AG04450 (cell line): ENCODE measurements at regions not wholly inside any gene's neighbourhood (a gene's known extent, or its start where the extent isn't known, plus 50 kb on each side); places are given as distances from the start of the nearest gene placed in this dataset.

Source experiments
- CTCF ChIA-PET: fragments of 300-600, 350-600 bp; formaldehyde crosslinking; extraction: SDS; loops from one replicate; lab custom pipeline; 2022; ENCODE audit warnings: antibody characterized with exemption, inconsistent platforms; lab: Charles Lee
- POLR2A ChIA-PET: fragments of 350-600 bp; formaldehyde crosslinking; extraction: SDS; loops from one replicate; lab custom pipeline; 2021; ENCODE audit warnings: antibody characterized with exemption, inconsistent platforms; lab: Yijun Ruan, JAX
- DNase-seq: peaks from one replicate; pipeline ENCODE4 v3.0.0-alpha.2; 2011; ENCODE audit warnings: low read depth, low spot score
- H3K27ac ChIP-seq: one replicate; pipeline ENCODE4 v1.5.1; 2012; ENCODE audit warnings: low read depth, low read length, control low read depth
- H3K27me3 ChIP-seq: one replicate; pipeline ENCODE4 v1.6.0; 2012; ENCODE audit warnings: low read length; ENCODE audit not compliant: control insufficient read depth, insufficient read depth
- H3K4me3 ChIP-seq: 2 replicates; pipeline ENCODE4 v1.5.1; 2011; ENCODE audit warnings: mild to moderate bottlenecking, low read depth, low read length, control low read depth
- H3K9me3 ChIP-seq: 2 replicates; pipeline ENCODE4 v1.5.1; 2012; ENCODE audit warnings: low read length; ENCODE audit not compliant: control insufficient read depth, insufficient read depth
- CTCF ChIP-seq: IDR thresholded peaks from 2 replicates; pipeline ENCODE4 v1.5.1; 2011; ENCODE audit warnings: low read depth, low read length, control low read depth, inconsistent platforms

DNA sequence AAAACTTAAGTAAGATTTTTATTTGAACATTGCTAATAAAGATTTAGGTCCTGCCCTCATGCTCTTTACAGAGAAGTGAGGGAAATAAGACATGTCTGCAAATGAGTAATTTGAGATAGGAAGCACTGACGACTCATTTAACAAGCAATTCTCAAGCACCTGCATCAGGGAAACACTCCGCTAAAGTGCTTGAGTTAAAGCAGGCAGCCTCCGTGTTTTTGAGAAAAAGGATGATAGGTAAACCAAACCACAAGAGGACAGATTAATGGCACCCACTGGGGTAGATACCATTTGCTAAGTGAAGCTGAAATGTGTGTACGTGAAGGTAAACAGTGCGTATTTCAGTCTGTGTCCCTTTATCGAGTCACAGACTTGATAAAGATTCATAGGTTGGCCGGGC, 184.6 kb upstream of the CARD18 start:
- Histone ChIP-seq H3K27ac (no peak overlapping the region), H3K27me3 (no peaks in the 10 kb centered on the region), H3K4me3 (no peak overlapping the region), H3K9me3 (no peaks in the 10 kb centered on the region)
- CTCF ChIA-PET: interaction anchor here (0.6 kb wide), 1 partner anchor 539 kb away, joined by 3 read pairs; no protein-coding TSS in a partner anchor
- TF ChIP-seq CTCF: no peak
- POLR2A ChIA-PET: no interaction called here
- no peak for DNase-seq

- ChIA-PET CTCF (no interaction called here), POLR2A (no interaction called here)
- DNase-seq: no peak
- Histone ChIP-seq H3K27me3 (no peaks in the 10 kb centered on the region), H3K27ac (no peak overlapping the region), H3K4me3 (no peak overlapping the region), H3K9me3 (no peaks in the 10 kb centered on the region)
- no peak for TF ChIP-seq CTCF
Measured at GRCh38 chr11:105321696-105322095, 182.1 kb upstream of the CARD18 start.

- CTCF ChIA-PET: no interaction called here
- POLR2A ChIA-PET: no interaction called here
- DNase-seq: no peak
Measured at GRCh38 chr11:105315287-105315686, 175.7 kb upstream of the CARD18 start.

GRCh38 chr11:105312266-105312665, 172.7 kb upstream of the CARD18 start:
- no peak for TF ChIP-seq CTCF
- ChIA-PET CTCF (interaction anchor here (1.6 kb wide), 1 partner anchor 703 kb away, joined by 3 read pairs; no protein-coding TSS in a partner anchor), POLR2A (no interaction called here)
- no peak overlapping the region for H3K27ac ChIP-seq
- no peaks in the 10 kb centered on the region for H3K9me3 ChIP-seq
- no peak for DNase-seq
- no peaks in the 10 kb centered on the region for H3K27me3 ChIP-seq
- H3K4me3 ChIP-seq: no peak overlapping the region

More at GRCh38 chr11:105315287-105315686, 175.7 kb upstream of the CARD18 start:
- Histone ChIP-seq H3K27me3 (no peaks in the 10 kb centered on the region), H3K4me3 (no peak overlapping the region), H3K9me3 (no peaks in the 10 kb centered on the region), H3K27ac (no peak overlapping the region)
- no peak for TF ChIP-seq CTCF

DNA sequence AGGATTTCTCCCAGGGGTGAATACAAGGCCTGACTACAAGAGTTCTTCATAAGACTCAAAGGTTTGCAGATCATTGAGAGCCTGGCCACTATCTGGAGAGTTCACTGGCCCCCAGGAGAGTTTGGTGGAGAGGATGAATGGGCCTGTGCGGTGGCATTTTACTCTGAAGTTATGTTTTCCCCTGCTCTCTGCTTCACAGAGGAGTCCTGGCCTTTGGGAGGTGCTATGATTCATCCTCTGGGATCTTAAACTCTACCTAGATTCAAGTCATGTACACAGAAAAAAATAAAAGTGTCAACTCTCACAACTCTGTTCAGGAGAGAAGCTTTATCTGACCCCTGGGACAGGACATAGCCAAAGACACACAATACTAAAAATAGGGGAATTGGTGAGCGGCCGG, 159.1 kb upstream of the CARD18 start:
- H3K27ac ChIP-seq: no peak overlapping the region
- POLR2A ChIA-PET: no interaction called here
- no peaks in the 10 kb centered on the region for H3K27me3 ChIP-seq
- H3K4me3 ChIP-seq: no peak overlapping the region
- H3K9me3 ChIP-seq: no peaks in the 10 kb centered on the region
- TF ChIP-seq CTCF: no peak
- DNase-seq: no peak
- CTCF ChIA-PET: no interaction called here
